ENCODE measurements at regions not wholly inside any gene's neighbourhood (a gene's known extent, or its start where the extent isn't known, plus 50 kb on each side); places are given as distances from the start of the nearest gene placed in this dataset.

DNA sequence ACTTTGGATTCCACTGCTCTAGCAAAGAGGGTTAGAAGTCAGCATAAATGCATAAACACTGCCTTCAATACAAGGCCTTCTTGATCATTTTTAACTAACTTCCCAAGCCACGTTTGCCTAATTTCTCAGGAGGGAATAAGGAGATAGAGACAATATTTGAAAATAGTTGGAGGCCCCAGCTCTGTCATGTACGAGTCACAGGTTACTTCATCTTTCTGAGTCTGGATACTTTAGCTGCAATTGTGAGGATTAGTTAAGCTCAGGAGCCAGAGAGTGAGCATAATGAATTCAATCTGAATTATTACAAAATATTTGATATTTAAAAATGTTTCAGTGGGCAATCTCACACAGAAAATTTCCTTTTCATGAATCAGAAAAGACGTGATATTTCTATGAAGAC lies 298.9 kb downstream of the SHOX2 start:
- peak; percentile 59 for DNase-seq (ENCODE audit: low spot score)

DNA sequence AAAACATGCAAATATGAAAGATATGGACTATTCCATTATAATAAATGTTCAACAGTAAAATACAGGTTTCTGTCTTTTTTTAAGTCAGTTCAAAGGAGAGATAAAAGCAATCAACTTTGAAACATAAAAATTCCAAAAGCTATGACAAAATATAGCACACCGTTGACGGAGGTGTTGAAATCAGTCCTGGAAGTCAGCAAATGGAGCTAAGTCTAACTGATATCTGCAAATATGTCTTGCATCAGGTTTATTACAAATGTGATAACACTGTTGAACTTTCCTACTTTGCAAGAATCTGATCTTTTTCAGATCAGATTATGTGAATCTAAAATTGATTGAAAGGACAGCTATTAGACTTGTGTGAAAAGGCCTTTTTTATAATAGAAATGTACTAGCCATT lies 300.7 kb downstream of the SHOX2 start:
- DNase-seq (ENCODE audit: low spot score) = no peak

DNA sequence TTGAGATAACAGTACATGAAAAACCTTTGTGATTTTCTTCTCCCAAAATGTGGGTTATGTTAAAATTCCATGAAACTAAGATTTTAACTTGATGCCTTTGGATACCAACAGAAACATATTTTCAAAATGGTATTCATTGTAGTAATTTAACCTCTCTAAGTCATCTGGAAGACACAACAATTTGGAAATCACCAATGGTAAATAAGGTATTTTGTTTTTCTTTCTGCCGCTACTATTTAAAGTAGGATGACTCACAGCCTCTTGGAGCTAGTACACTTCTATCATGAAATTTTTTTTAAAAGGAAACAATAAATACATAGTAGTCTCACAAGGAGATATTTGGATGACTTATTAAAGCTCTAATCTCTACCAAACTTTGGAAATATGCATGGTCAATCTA lies 291.6 kb upstream of the VEPH1 start:
- peak; percentile 69 for DNase-seq (ENCODE audit: low spot score)

DNA sequence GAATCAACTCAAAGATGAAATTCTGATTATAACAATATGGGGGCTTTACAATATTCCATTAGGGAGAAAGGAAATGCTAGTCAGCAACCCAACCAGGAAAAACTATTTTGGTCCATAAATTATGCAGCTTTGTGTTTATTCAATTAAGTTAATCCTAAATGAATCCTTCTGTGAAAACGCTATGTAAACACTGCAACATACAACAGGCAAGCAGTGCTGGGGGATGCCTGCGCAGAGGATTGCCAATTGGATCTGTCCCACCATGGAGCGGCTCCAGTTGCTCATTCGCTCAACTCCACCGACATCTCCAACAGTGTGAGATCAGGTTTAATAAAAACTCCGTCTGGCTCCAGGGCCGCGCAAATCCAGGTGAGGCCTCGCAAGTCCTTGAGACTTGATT lies 290.5 kb upstream of the VEPH1 start:
- DNase-seq (ENCODE audit: low spot score) = no peak

GRCh38 chr3:157789162-157789561 lies 285.9 kb upstream of the VEPH1 start:
- no peak for DNase-seq (ENCODE audit: low spot score)

DNA sequence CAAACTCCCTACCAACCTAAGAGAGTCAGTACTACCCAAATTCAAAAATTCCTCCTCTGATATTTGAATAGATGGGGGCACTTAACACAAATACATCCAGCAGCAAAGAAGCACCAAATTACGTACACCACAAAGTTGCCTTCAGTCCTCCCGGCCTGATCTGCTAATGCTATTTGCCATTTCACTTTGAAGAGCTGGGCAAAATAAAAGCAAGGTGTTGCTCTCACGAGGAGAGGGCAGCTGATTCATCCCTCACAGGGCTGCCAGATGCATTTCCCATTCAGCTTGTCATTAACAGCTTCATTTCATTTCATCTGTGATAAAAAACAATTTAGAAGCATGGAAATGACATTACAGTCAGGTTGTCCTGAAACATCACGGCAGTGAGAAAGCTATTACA lies 283.4 kb upstream of the VEPH1 start:
- peak; percentile 52 for DNase-seq (ENCODE audit: low spot score)

- DNase-seq (ENCODE audit: low spot score) = peak; percentile 77
These were observed 283.0 kb upstream of the VEPH1 start for GRCh38 chr3:157786211-157786610.

DNA sequence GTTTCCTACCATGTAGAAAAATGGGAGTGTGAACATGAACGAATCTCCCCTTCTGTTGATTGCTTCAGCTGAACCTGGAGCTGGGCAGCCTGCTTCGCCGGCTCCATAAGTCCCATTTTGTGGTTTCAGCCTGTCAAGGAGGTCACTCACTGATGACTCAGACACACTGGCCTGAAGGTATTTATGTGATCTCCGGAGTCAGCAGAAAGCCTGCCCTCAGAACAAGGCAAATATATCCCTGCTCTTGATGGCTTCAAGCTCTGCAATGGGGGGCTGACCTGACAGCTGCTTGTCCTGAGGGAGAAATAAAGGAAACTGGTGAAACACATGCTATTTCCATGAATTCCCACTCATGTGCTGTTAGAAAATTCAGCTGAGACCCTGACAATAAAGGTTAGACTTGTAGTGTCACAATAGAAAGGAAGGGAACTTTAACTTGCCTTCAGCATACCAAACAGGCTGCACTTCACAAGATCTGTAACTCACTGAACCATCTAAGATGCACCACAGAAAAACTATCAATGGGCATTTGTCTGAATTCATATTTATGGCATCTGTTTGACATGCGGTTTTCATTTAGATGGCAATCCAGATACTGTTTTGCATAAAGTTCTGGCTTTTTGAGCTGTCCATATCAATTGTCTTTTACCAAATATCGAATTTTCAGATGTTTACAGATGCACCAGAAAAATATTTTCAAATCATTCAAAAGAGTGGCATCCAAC lies 282.0 kb upstream of the VEPH1 start:
- peak; percentile 88 for DNase-seq (ENCODE audit: low spot score)

DNA sequence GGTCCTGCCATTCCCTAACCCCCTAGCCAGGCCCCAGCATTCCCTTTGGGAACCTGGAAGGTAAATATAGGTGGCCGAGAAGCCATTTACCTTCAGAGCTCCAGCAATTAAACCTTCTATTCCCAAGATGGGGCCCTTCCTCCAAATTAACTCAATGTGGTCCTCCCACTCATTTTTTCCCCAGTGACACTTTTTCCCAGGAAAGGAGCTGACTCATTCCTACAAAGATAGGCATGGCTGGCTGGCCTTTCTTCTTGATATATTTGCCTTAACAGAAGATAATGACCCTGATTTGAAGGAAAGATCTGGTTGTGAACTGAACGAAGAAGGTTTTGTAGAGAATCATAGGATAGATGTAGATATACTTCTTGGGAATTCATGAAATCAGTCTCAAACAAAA lies 279.0 kb upstream of the VEPH1 start:
- no peak for DNase-seq (ENCODE audit: low spot score)

DNA sequence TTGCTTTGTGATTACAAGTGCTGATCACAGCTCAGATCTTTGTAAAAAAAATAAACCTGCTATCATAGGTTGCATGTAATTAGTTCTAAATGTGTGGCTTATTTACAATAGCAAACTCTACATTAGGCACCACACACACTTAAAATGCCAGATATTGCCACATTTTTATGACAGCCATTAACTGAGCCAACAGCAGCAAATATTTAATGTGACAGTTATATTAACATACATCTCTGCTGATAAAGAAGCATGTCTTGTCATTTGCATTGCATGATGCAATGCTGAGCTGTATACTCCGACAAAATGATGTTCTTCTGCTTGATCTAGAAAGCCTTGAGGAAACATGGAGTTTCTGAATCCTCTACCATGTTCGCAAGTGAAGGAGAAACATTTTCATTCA lies 273.6 kb upstream of the VEPH1 start:
- no peak for DNase-seq (ENCODE audit: low spot score)

DNA sequence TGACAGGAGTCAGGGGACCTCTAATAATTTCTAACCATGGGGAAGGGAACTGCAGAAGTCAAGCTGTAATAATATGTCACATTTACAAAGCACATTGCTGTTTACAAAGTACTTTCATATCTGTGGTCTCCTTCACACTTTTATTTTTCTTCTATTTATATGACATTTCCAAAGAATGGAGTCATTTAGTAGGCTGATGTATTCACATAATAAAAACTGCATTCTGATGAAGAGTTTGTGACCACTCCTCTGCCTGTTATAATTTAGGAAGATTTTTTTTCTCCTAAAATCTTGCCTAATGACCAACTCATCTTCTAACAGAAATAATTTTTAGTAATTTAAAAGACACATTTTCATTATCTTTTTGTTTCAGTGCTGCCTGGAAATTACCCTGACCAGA lies 272.2 kb upstream of the VEPH1 start:
- no peak for DNase-seq (ENCODE audit: low spot score)

DNA sequence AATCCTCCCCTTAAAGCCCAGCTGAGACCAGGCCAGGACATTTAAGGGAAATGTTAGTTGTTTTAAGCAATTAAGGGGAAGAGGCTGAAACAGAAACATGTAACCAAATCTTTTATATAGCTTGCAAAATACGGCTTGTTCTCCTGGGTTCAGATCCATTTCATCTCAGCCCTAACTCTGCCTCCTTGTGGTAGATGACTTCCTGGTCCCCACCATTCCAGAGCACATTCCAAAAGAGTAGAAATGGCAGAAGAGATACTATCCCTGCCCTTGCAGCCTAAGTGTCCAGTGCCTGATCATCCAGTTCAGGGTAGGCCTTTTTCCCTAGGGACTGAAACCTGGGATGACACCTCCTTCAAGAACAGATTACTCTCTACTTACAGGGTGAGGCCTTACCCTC lies 266.2 kb upstream of the VEPH1 start:
- no peak for DNase-seq (ENCODE audit: low spot score)

DNA sequence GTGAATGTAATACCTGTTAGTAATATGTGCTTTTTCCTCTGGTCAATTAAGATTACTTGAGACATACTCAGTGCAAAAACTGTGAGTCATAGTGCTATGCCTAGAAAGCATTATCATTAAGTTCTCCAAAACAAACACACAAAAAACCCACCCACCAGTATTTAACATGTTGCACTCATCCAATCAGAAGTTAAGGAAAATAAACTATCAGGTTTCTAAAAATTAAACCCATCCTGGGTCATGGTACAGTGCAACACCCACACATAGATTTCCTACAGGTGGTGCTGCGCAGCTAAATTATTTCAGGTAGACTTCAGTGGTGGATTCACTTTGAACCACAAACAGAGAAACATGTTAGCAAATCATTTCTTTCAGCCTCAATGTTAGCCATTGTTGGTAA lies 264.4 kb upstream of the VEPH1 start:
- DNase-seq (ENCODE audit: low spot score) = no peak

GRCh38 chr3:157763644-157764043 lies 260.4 kb upstream of the VEPH1 start:
- DNase-seq (ENCODE audit: low spot score) = no peak

GRCh38 chr3:157759311-157759710 lies 256.1 kb upstream of the VEPH1 start:
- DNase-seq (ENCODE audit: low spot score) = no peak

DNA sequence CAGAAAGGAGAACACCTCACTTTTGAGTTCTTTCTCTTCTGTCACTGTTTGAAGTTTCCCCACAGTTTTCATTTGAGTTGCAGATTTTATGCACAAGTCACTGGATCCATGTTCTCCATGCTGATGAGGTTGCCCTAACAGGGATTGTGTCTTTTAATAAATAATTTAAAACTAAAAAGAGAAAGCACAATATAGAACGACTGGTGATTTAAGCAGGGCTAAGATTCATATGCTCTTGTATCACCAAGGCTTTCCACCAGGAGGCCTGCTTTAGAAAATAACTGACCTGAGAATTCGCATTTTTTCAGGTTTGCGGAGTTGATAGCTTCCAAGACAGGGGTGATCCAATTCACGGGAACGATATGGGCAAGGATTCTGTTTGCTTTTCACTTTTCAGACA lies 252.0 kb upstream of the VEPH1 start:
- no peak for DNase-seq (ENCODE audit: low spot score)

DNA sequence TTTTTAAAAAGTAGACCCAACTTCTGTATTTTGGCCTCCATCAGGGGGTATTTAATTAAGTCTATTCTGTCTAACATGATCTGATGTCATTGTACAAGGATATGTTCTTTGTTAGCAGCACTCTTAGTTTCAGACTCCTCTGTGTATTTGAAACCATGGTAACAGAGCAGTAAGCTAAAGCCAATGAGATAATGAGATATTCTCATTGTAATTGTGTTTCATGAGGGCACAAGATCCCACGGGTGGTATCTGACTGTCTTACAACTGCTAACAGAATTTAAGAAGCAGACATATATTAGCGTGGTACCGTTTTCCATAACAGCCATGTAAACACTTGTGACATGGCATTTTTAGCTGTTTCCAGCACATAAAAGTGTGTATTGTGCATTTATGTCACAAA lies 251.2 kb upstream of the VEPH1 start:
- no peak for DNase-seq (ENCODE audit: low spot score)

GRCh38 chr3:157753787-157754136 lies 250.5 kb upstream of the VEPH1 start:
- DNase-seq (ENCODE audit: low spot score) = no peak

DNA sequence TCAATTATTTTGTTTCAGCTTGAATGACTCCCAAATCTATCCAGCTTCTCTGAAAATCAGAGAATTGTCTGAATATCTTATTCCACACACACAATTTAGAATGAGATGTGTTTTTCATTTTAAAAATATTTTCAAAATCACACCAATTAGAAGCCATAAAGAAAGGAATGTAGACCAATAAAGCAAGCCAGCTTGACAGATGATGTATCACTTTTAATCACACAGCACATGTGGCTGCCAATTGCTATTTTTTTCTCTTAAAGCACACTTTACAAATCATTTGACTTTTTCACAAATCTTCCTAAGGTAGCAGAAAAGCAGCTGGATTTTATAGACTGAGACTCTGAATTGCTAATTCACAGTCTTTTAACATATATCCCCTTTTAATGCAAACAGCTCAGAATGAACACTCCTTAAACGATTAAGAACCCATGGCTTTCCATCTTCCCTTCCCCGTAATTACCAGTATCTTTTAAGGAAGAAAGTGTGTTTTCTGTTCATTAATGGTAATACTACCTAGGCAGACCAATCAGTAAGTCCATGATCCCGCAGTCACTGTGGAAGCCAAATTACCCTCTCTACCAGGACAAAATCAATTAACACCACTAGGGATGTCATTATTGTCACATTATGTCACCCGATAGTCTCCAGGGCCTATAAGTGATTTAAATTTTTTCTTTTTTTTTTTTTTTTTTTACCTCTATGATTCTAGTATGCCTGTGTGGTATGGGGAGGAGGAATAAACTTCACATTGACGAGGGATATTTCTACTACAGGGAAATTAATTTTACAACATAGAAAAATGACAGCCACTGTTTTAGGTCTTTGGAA lies 250.0 kb upstream of the VEPH1 start:
- DNase-seq (ENCODE audit: low spot score) = peak; percentile 36

GRCh38 chr3:157752554-157752953 lies 249.3 kb upstream of the VEPH1 start:
- DNase-seq (ENCODE audit: low spot score) = no peak

- DNase-seq (ENCODE audit: low spot score) = no peak
These were observed 248.2 kb upstream of the VEPH1 start for GRCh38 chr3:157751386-157751785.

DNA sequence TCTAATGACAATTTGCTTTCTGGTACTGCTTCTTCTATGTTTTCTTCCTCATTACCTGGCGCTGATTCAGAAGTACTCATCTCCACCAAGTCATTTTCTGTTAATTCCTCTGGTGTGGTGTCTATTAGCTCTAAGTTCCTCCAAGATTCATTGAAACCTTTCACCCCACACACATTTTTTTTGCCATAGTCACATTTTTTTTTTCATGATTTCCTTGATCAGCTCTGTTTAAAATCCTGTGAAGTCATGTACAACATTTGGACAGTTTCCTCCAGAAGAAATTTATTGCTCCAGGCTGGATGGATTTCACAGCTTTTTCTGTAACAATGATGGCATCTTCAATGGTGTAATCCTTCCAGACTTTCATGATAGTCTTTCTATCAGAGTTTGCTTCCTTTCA lies 243.2 kb upstream of the VEPH1 start:
- DNase-seq (ENCODE audit: low spot score) = peak; percentile 38

GRCh38 chr3:157741607-157742006 lies 238.4 kb upstream of the VEPH1 start:
- no peak for DNase-seq (ENCODE audit: low spot score)

DNA sequence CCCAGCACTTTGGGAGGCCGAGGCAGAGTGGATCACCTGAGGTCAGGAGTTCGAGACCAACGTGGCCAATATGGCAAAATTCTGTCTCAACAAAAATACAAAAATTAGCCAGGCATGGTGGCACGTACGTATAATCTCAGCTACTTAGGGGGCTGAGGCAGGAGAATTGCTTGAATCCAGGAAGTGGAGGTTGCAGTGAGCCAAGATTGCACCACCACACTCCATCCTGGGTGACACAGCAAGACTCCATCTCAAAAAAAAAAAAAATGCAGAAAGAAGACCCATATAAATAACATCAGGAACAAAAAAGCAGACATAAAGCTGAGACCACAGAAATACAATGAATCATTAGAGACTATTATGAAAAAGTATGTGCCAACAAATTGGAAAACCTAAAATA lies 235.2 kb upstream of the VEPH1 start:
- DNase-seq (ENCODE audit: low spot score) = no peak
